K562 (cell line): ENCODE measurements at regions not wholly inside any gene's neighbourhood (a gene's known extent, or its start where the extent isn't known, plus 50 kb on each side); places are given as distances from the start of the nearest gene placed in this dataset.

Experiments
- ATAC-seq: fragments of 200-7000 bp; cut with Tn5 transposase; 3 replicates; pipeline ENCODE4 v1.9.1; 2020; ENCODE audit warnings: moderate library complexity
- BruUV-seq: library from RNA; stranded (reverse); fragments of 400-500 nt; replicated peaks from 2 replicates; lab custom pipeline; 2021; lab: Mats Ljungman, UMichigan
- CTCF ChIA-PET: fragments of 300-600 bp; formaldehyde crosslinking; extraction: SDS; loops from one replicate; lab custom pipeline; 2021; ENCODE audit warnings: low intra/inter-chr PET ratio; lab: Yijun Ruan, JAX
- POLR2A ChIA-PET: fragments of 300-600, 350-650 bp; sonication (Branson Sonifier 250); formaldehyde crosslinking; extraction: SDS; loops from one replicate; lab custom pipeline; 2021; ENCODE audit warnings: antibody characterized with exemption, inconsistent platforms; lab: Yijun Ruan, JAX
- DNase-seq, 4 experiments: peaks; one replicate each; pipeline versions ENCODE4 v3.0.0 to v3.0.0-alpha.2; 2011 to 2018; ENCODE audit warnings: low spot score in 3 of 4, mixed read lengths in 3 of 4; ENCODE audit errors: extremely low read depth in 1 of 4
- FAIRE-seq: peaks from 2 replicates; lab custom pipeline; 2011; peaks lifted over from hg19 to GRCh38; lab: Jason Lieb, UNC
- H2AFZ ChIP-seq: 2 replicates; pipeline ENCODE4 v1.6.0; 2011; ENCODE audit warnings: low read depth, low read length, control low read depth, inconsistent platforms
- H3K27ac ChIP-seq: fragments of 200-600 bp; 3 replicates; pipeline ENCODE4 v1.8.0; 2011; ENCODE audit warnings: low read depth, mild to moderate bottlenecking, control low read depth, inconsistent platforms, low read length, moderate library complexity, mixed read lengths; ENCODE audit errors: extremely low read depth
- H3K27me3 ChIP-seq, 2 experiments: fragments of 300-600 bp in 1 of 2; 2 replicates in 1 of 2; 3 replicates in 1 of 2; pipeline versions ENCODE4 v1.6.0 to v1.8.0; 2011; ENCODE audit warnings: inconsistent platforms in 2 of 2, low read length in 2 of 2, mild to moderate bottlenecking in 1 of 2, mixed read lengths in 1 of 2, moderate library complexity in 1 of 2; ENCODE audit not compliant: control insufficient read depth in 2 of 2, insufficient read depth in 2 of 2
- H3K36me3 ChIP-seq: fragments of 300-600 bp; 3 replicates; pipeline ENCODE4 v1.8.0; 2011; ENCODE audit warnings: mild to moderate bottlenecking, low read length, inconsistent platforms; ENCODE audit not compliant: control insufficient read depth, insufficient read depth
- H3K4me1 ChIP-seq, 2 experiments: fragments of 200-600 bp in 1 of 2; replicated peaks in 1 of 2; 2 replicates in 1 of 2; 3 replicates in 1 of 2; pipeline versions ENCODE4 v1.5.1 to v1.8.0; 2011; ENCODE audit warnings: inconsistent platforms in 2 of 2, low read length in 2 of 2, mild to moderate bottlenecking in 1 of 2, mixed read lengths in 1 of 2, moderate library complexity in 1 of 2; ENCODE audit not compliant: control insufficient read depth in 2 of 2, insufficient read depth in 2 of 2
- H3K4me2 ChIP-seq: 2 replicates; pipeline ENCODE4 v1.6.1; 2011; ENCODE audit warnings: low read length, control low read depth, inconsistent platforms, mixed read lengths; ENCODE audit not compliant: insufficient read depth
- H3K4me3 ChIP-seq: fragments of 200-600 bp; sonication (generic), shearing (Covaris generic); 2 replicates; pipeline ENCODE4 v1.5.1; 2016; ENCODE audit warnings: control low read depth, inconsistent platforms
- H3K79me2 ChIP-seq: fragments of 200-600 bp; 3 replicates; pipeline ENCODE4 v1.8.0; 2011; ENCODE audit warnings: low read length, inconsistent platforms; ENCODE audit not compliant: control insufficient read depth, insufficient read depth
- H3K9ac ChIP-seq, 2 experiments: 2 replicates each; pipeline versions ENCODE4 v1.6.0 to v1.6.1; 2011; ENCODE audit warnings: low read depth in 2 of 2, low read length in 2 of 2, control low read depth in 1 of 2, inconsistent platforms in 1 of 2, mild to moderate bottlenecking in 1 of 2, mixed read lengths in 1 of 2; ENCODE audit not compliant: insufficient read depth in 1 of 2
- H3K9me1 ChIP-seq: one replicate; pipeline ENCODE4 v1.6.0; 2011; ENCODE audit warnings: inconsistent platforms, mild to moderate bottlenecking, low read length, moderate library complexity; ENCODE audit not compliant: control insufficient read depth, insufficient read depth
- H3K9me3 ChIP-seq: replicated peaks from 2 replicates; pipeline ENCODE4 v1.5.1; 2011; ENCODE audit warnings: low read depth, low read length, inconsistent platforms; ENCODE audit not compliant: control insufficient read depth, insufficient read depth
- H4K20me1 ChIP-seq: replicated peaks from 2 replicates; pipeline ENCODE4 v1.6.1; 2011; ENCODE audit warnings: low read length, inconsistent platforms, mixed read lengths; ENCODE audit not compliant: control insufficient read depth, insufficient read depth
- HMBOX1 ChIP-seq: sonication (generic); IDR thresholded peaks from 2 replicates; pipeline ENCODE4 v1.6.1; 2016
- NELFE ChIP-seq: IDR thresholded peaks from 2 replicates; pipeline ENCODE4 v1.6.1; 2011; ENCODE audit warnings: mild to moderate bottlenecking; ENCODE audit not compliant: insufficient read depth, insufficient read length
- ZNF212 ChIP-seq: fragments of 450-650 bp; formaldehyde crosslinking; IDR thresholded peaks from 2 replicates; pipeline ENCODE4 v1.4.0; 2020; ENCODE audit warnings: mild to moderate bottlenecking
- ZNF24 ChIP-seq: fragments of 450-650 bp; IDR thresholded peaks from 2 replicates; pipeline ENCODE4 v1.6.1; 2016
- ZZZ3 ChIP-seq: fragments of 450-650 bp; IDR thresholded peaks from 2 replicates; pipeline ENCODE4 v1.6.1; 2016; ENCODE audit warnings: antibody characterized with exemption, mild to moderate bottlenecking, moderate library complexity
- WGBS: fragments of 100-300 bp; shearing (Covaris generic); methylation state at CpG from one replicate; pipeline ENCODE4 v1.1.6; 2016; ENCODE audit warnings: low coverage, mixed read lengths; ENCODE audit not compliant: insufficient coverage; ENCODE audit errors: missing lambda C conversion rate; 5-methylcytosine and 5-hydroxymethylcytosine counted together
- in situ Hi-C: fragments of 300-500 bp; cut with MboI; formaldehyde crosslinking; loops from 4 replicates; pipeline ENCODE4 v1.15.0; 2018; ENCODE audit warnings: inconsistent platforms, mixed read lengths
- intact Hi-C: fragments of 100-400 bp; cut with micrococcal nuclease; formaldehyde crosslinking; loops from 2 replicates; pipeline ENCODE4 v1.14.2; 2022
- TF ChIP-seq, protein P1 (sequence below): sonication (generic); formaldehyde crosslinking; IDR thresholded peaks from 2 replicates; pipeline ENCODE4 v1.5.0; 2020; ENCODE audit warnings: missing genetic modification reagents
- TF ChIP-seq, protein P2 (sequence below): fragments of 450-650 bp; formaldehyde crosslinking; IDR thresholded peaks from 2 replicates; pipeline ENCODE4 v1.4.0; 2022; ENCODE audit warnings: mild to moderate bottlenecking, moderate library complexity

DNA sequence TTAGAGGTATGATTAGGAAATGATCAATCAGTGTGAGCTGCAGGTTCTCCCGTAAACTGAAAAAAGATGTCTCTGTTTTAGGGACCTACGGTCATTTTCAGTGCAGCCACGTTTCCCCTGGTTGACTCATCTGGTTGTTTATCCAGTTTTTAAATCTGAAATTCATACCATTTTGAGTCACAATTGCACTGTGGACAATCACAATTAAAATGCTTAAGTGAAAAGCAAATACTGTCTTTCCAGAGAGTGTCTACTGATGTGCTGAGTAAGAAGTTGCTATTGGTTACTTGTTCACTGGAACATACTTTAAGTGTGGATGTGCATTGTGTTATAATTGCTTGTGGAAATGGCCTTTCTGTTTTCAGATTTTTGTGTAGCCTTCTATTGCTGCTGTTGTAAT lies 305.1 kb upstream of the SASH1 start:
- Histone ChIP-seq H3K79me2 (no peaks in the 10 kb centered on the region), H3K4me2 (no peak overlapping the region), H4K20me1 (no peaks in the 10 kb centered on the region), H3K27ac (no peak overlapping the region), H3K9ac (no peak overlapping the region), H3K27me3 (peaks cover 5 to 7% of the 10 kb centered on the region in 2 experiments; a peak in 2 of 5 replicates), H3K4me1 (no peaks in the 10 kb centered on the region), H3K9me1 (no peaks in the 10 kb centered on the region), H3K36me3 (no peaks in the 10 kb centered on the region), H2AFZ (no peak overlapping the region), H3K4me3 (no peak overlapping the region), H3K9me3 (no peaks in the 10 kb centered on the region)
- FAIRE-seq = no peak
- intact Hi-C loops = no loop called here
- no peak for TF ChIP-seq ZZZ3
- TF ChIP-seq, protein P1, sequence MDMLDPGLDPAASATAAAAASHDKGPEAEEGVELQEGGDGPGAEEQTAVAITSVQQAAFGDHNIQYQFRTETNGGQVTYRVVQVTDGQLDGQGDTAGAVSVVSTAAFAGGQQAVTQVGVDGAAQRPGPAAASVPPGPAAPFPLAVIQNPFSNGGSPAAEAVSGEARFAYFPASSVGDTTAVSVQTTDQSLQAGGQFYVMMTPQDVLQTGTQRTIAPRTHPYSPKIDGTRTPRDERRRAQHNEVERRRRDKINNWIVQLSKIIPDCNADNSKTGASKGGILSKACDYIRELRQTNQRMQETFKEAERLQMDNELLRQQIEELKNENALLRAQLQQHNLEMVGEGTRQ (CRISPR knock-in tag) = no peak
- TF ChIP-seq NELFE = no peak
- no peak for TF ChIP-seq HMBOX1
- TF ChIP-seq, protein P2, sequence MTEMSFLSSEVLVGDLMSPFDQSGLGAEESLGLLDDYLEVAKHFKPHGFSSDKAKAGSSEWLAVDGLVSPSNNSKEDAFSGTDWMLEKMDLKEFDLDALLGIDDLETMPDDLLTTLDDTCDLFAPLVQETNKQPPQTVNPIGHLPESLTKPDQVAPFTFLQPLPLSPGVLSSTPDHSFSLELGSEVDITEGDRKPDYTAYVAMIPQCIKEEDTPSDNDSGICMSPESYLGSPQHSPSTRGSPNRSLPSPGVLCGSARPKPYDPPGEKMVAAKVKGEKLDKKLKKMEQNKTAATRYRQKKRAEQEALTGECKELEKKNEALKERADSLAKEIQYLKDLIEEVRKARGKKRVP (CRISPR knock-in tag) = no peak
- no peak for TF ChIP-seq ZNF24
- no peak for TF ChIP-seq ZNF212 (CRISPR knock-in tag)
- in situ Hi-C loops = no loop called here
- no peak for ATAC-seq
- 10% methylated on average over 3 of the region's 3 CpGs for WGBS
- no peak for DNase-seq
- POLR2A ChIA-PET = no interaction called here
- CTCF ChIA-PET = no interaction called here
- BruUV-seq = no TSS peak
